GM23248 (cell line): ENCODE measurements at regions not wholly inside any gene's neighbourhood (a gene's known extent, or its start where the extent isn't known, plus 50 kb on each side); places are given as distances from the start of the nearest gene placed in this dataset.
A peak's percentile ranks its signal among the peaks of the same experiment; 100 is the strongest.

Experiments used
- DNase-seq: peaks from one replicate; pipeline ENCODE4 v3.0.0-alpha.2; 2015
- H2AFZ ChIP-seq: fragments of 200-600 bp; sonication (generic); 2 replicates; pipeline ENCODE4 v1.6.1; 2016; ENCODE audit warnings: antibody characterized with exemption
- H3F3A ChIP-seq: fragments of 200-600 bp; sonication (generic); 2 replicates; pipeline ENCODE4 v1.6.1; 2016; ENCODE audit warnings: mild to moderate bottlenecking, antibody characterized with exemption, mixed run types; ENCODE audit not compliant: insufficient read depth
- H3K27ac ChIP-seq: fragments of 200-600 bp; sonication (generic); 2 replicates; pipeline ENCODE4 v1.5.1; 2016; ENCODE audit warnings: mild to moderate bottlenecking
- H3K27me3 ChIP-seq: fragments of 200-600 bp; sonication (generic); replicated peaks from 2 replicates; pipeline ENCODE4 v1.6.1; 2016; ENCODE audit warnings: mild to moderate bottlenecking; ENCODE audit not compliant: insufficient read depth
- H3K36me3 ChIP-seq: fragments of 200-600 bp; sonication (generic); 2 replicates; pipeline ENCODE4 v1.6.1; 2016; ENCODE audit warnings: low read depth, mild to moderate bottlenecking
- H3K4me1 ChIP-seq: fragments of 200-600 bp; sonication (generic); 2 replicates; pipeline ENCODE4 v1.6.1; 2016; ENCODE audit warnings: mild to moderate bottlenecking; ENCODE audit not compliant: insufficient read depth
- H3K4me2 ChIP-seq: fragments of 200-600 bp; sonication (generic); one replicate; pipeline ENCODE4 v1.6.1; 2016; ENCODE audit warnings: mild to moderate bottlenecking; ENCODE audit not compliant: unreplicated experiment
- H3K4me3 ChIP-seq: fragments of 200-600 bp; sonication (generic); 2 replicates; pipeline ENCODE4 v1.5.1; 2016; ENCODE audit warnings: mild to moderate bottlenecking
- H3K79me2 ChIP-seq: fragments of 200-600 bp; sonication (generic); 2 replicates; pipeline ENCODE4 v1.6.1; 2016; ENCODE audit warnings: mild to moderate bottlenecking; ENCODE audit not compliant: insufficient read depth
- H3K9ac ChIP-seq: fragments of 200-600 bp; sonication (generic); 2 replicates; pipeline ENCODE4 v1.6.1; 2016; ENCODE audit warnings: mild to moderate bottlenecking
- H3K9me2 ChIP-seq: fragments of 200-600 bp; sonication (generic); 2 replicates; pipeline ENCODE4 v1.6.1; 2016; ENCODE audit warnings: mixed run types, mild to moderate bottlenecking, moderate library complexity; ENCODE audit not compliant: insufficient read depth
- H3K9me3 ChIP-seq: fragments of 200-600 bp; sonication (generic); one replicate; pipeline ENCODE4 v1.6.1; 2017; ENCODE audit warnings: low read depth
- H4K20me1 ChIP-seq: fragments of 200-600 bp; sonication (generic); 2 replicates; pipeline ENCODE4 v1.6.0; 2016; ENCODE audit not compliant: insufficient read depth
- EZH2 ChIP-seq: fragments of 200-600 bp; sonication (generic); IDR thresholded peaks from 2 replicates; pipeline ENCODE4 v1.6.1; 2018; ENCODE audit warnings: antibody characterized with exemption, mild to moderate bottlenecking; ENCODE audit not compliant: insufficient read depth, poor library complexity, severe bottlenecking
- EZH2phosphoT487 ChIP-seq: fragments of 200-600 bp; sonication (generic); IDR thresholded peaks from 2 replicates; pipeline ENCODE4 v1.6.1; 2018; ENCODE audit warnings: antibody characterized with exemption, moderate library complexity, mild to moderate bottlenecking, low read depth; ENCODE audit not compliant: insufficient read depth
- WGBS, 2 experiments: methylation state at CpG; one replicate each; pipeline ENCODE4 v1.1.6; 2015 to 2017; ENCODE audit warnings: low lambda C conversion rate in 2 of 2, low coverage in 1 of 2; ENCODE audit errors: missing lambda C conversion rate in 2 of 2; 5-methylcytosine and 5-hydroxymethylcytosine counted together
- in situ Hi-C: fragments of 300-500 bp; cut with MboI; formaldehyde crosslinking; loops from 2 replicates; pipeline ENCODE4 v1.15.0; 2020

DNA sequence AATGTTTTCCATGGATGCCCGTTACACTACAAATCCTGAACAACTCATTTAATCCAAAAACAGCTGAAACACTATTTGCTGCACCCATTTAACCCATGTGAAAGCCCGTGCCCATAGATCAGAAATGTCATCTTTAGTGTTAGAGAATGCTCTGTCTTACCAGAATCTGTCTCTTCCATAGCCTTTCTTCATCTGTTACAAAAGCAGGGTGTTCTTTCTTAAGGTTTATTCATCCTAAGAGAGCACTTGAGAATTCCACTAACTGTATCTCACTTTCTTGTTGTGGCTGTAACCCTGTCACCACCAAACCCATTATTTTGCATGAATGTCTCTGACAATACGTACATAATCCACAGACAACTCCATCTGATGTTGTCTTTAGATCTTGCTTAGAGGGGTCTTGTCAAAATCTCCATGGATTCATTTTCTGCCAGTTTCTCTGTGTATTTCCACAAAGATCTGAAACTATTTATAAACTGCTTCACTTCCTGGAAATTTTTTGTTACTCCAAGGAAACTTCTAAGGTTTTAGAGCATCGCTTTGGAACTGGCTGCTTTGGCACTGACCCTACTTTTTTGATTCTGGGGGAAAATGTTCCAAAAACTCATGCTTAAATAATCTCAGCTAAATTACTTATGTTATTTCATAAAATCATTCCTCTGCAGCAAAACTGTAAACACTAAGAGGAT lies 167.8 kb upstream of the CCDC54 start:
- Histone ChIP-seq H3F3A (peaks cover 19% of the 10 kb centered on the region), H3K9me2 (no peaks in the 10 kb centered on the region), H2AFZ (peak overlapping the region; percentile 46), H3K79me2 (no peaks in the 10 kb centered on the region), H3K27ac (no peak overlapping the region), H3K4me3 (no peak overlapping the region), H3K9ac (no peak overlapping the region), H3K36me3 (no peaks in the 10 kb centered on the region), H3K4me1 (peaks cover 29% of the 10 kb centered on the region), H3K27me3 (no peaks in the 10 kb centered on the region), H3K9me3 (no peaks in the 10 kb centered on the region), H4K20me1 (no peaks in the 10 kb centered on the region), H3K4me2 (peak overlapping the region; percentile 70)
- TF ChIP-seq EZH2phosphoT487 (no peak), EZH2 (no peak)
- in situ Hi-C loops, result no loop called here
- 40 to 42% methylated on average over 4 of the region's 4 CpGs for WGBS, 2 experiments
- no peak for DNase-seq

DNA sequence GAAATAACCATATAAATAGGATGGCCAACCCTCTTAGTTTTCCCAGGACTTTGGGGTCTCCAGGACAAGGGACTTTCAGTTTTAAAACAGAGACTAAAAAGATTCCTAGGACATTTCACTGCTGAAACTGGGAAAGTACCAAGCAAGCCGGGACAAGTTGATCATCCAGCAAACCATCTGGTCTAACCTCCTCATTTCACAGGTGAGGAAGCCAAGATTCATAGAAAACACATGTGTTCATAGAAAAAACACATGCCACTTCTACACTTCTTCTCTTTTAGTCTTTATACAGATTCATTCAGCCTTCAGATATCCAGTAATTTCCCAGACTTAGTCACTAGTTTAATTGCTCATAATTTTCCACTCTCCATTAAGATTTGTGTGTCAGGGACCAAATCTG lies 165.6 kb upstream of the CCDC54 start:
- Histone ChIP-seq H2AFZ (no peak overlapping the region), H3K4me3 (no peak overlapping the region), H3K36me3 (no peaks in the 10 kb centered on the region), H3K9me3 (no peaks in the 10 kb centered on the region), H3K4me1 (peaks cover 36% of the 10 kb centered on the region), H3K27ac (no peak overlapping the region), H3K4me2 (no peak overlapping the region), H3K79me2 (no peaks in the 10 kb centered on the region), H4K20me1 (no peaks in the 10 kb centered on the region), H3K9ac (no peak overlapping the region), H3K27me3 (no peaks in the 10 kb centered on the region), H3F3A (peaks cover 32% of the 10 kb centered on the region), H3K9me2 (no peaks in the 10 kb centered on the region)
- 33 to 69% methylated on average over 1 of the region's 1 CpG for WGBS, 2 experiments
- in situ Hi-C loops, result no loop called here
- DNase-seq, result no peak
- TF ChIP-seq EZH2phosphoT487 (no peak), EZH2 (no peak)

DNA sequence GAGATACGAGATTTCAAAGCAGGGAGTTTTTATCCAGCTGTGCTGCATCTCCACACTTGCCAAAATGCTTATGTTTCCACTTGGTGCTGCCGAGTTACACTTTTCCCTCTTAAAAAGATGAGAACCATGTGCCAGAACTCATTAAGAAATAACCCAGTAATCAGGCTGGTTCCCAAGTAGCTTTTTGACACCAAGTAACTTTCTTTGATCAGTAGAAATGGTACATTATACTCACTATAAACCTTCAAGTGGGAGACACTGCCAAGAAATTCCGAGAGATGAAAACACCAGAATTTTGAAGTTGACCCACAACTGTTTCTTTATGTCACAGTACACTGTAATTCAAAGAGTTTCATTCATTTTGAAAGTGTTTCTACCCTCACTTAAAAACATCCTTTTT lies 164.6 kb upstream of the CCDC54 start:
- no peaks in the 10 kb centered on the region for H3K36me3 ChIP-seq
- no peaks in the 10 kb centered on the region for H3K9me2 ChIP-seq
- no peaks in the 10 kb centered on the region for H3K27me3 ChIP-seq
- no peak for DNase-seq
- peaks cover 36% of the 10 kb centered on the region for H3K4me1 ChIP-seq
- H3K4me2 ChIP-seq, result no peak overlapping the region
- no peak overlapping the region for H2AFZ ChIP-seq
- no peak overlapping the region for H3K27ac ChIP-seq
- H3K9me3 ChIP-seq, result no peaks in the 10 kb centered on the region
- no peak for TF ChIP-seq EZH2phosphoT487
- TF ChIP-seq EZH2, result no peak
- no peaks in the 10 kb centered on the region for H4K20me1 ChIP-seq
- in situ Hi-C loops, result no loop called here
- H3F3A ChIP-seq, result peaks cover 31% of the 10 kb centered on the region
- no peak overlapping the region for H3K4me3 ChIP-seq
- no peak overlapping the region for H3K9ac ChIP-seq
- WGBS, 2 experiments, result 51 to 67% methylated on average over 3 of the region's 3 CpGs
- H3K79me2 ChIP-seq, result no peaks in the 10 kb centered on the region

DNA sequence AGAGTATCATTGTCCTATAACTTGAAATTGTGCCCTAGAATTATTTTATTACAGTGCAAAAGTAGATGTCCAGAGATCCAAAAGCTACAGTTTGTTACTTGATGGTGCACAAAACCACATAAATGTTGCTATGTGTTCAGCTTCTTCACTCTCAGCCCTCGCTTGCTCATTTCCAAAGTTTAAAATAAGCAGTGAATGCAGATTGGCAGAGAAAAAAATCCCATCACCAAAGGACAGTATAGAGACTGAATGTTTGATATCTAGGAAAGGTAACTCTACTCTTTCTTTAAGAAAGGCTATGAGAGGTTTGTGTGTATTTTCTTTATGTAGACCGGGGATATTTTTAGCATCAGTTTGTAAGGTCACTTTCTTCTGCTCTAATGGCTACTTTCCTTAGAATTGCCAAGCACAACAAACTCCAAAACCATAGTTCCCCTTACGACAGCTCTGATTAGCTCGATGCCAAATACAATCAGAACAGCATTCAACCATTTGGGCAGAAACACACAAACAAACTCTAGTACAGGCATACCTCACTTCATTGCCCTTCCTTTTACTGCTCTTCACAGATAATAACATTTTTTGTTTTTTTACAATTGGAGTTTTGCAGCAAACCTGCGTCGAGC lies 164.1 kb upstream of the CCDC54 start:
- H3K27ac ChIP-seq, result no peak overlapping the region
- no peak overlapping the region for H2AFZ ChIP-seq
- H3K9ac ChIP-seq, result no peak overlapping the region
- H4K20me1 ChIP-seq, result no peaks in the 10 kb centered on the region
- in situ Hi-C loops, result no loop called here
- no peaks in the 10 kb centered on the region for H3K9me3 ChIP-seq
- WGBS, 2 experiments, result 92 to 94% methylated on average over 6 of the region's 6 CpGs
- no peaks in the 10 kb centered on the region for H3K9me2 ChIP-seq
- H3F3A ChIP-seq, result peaks cover 26% of the 10 kb centered on the region
- H3K27me3 ChIP-seq, result no peaks in the 10 kb centered on the region
- DNase-seq, result no peak
- TF ChIP-seq EZH2phosphoT487 (no peak), EZH2 (no peak)
- H3K4me3 ChIP-seq, result no peak overlapping the region
- no peaks in the 10 kb centered on the region for H3K79me2 ChIP-seq
- H3K36me3 ChIP-seq, result no peaks in the 10 kb centered on the region
- H3K4me2 ChIP-seq, result no peak overlapping the region
- peaks cover 34% of the 10 kb centered on the region for H3K4me1 ChIP-seq
